WERI-Rb-1 (cell line): ENCODE measurements at regions not wholly inside any gene's neighbourhood (a gene's known extent, or its start where the extent isn't known, plus 50 kb on each side); places are given as distances from the start of the nearest gene placed in this dataset.

ENCODE experiments used
- DNase-seq: peaks from one replicate; pipeline ENCODE4 v3.0.0-alpha.2; 2020
- H3K27ac ChIP-seq: fragments of 250-450 bp; sonication (Bioruptor Pico); 2 replicates; pipeline ENCODE4 v1.5.1; 2020; ENCODE audit warnings: mild to moderate bottlenecking, moderate library complexity
- H3K27me3 ChIP-seq: fragments of 250-450 bp; sonication (Bioruptor Pico); 2 replicates; pipeline ENCODE4 v1.5.1; 2021; ENCODE audit warnings: mild to moderate bottlenecking, low read depth, moderate library complexity; ENCODE audit not compliant: insufficient read depth, severe bottlenecking
- H3K36me3 ChIP-seq: fragments of 250-450 bp; sonication (Bioruptor Pico); 2 replicates; pipeline ENCODE4 v1.5.1; 2020; ENCODE audit warnings: mild to moderate bottlenecking, moderate library complexity
- H3K4me3 ChIP-seq: 2 replicates; pipeline ENCODE4 v1.5.1; 2011; ENCODE audit warnings: low read depth, mild to moderate bottlenecking, control low read depth, low read length
- H3K9me3 ChIP-seq: fragments of 250-450 bp; sonication (Bioruptor Pico); 2 replicates; pipeline ENCODE4 v1.5.1; 2021; ENCODE audit warnings: mild to moderate bottlenecking, moderate library complexity; ENCODE audit not compliant: severe bottlenecking
- TF ChIP-seq, protein P1 (sequence below): IDR thresholded peaks from 2 replicates; pipeline ENCODE4 v1.5.1; 2011; ENCODE audit warnings: low read depth, mild to moderate bottlenecking, control low read depth, inconsistent platforms, low read length

DNA sequence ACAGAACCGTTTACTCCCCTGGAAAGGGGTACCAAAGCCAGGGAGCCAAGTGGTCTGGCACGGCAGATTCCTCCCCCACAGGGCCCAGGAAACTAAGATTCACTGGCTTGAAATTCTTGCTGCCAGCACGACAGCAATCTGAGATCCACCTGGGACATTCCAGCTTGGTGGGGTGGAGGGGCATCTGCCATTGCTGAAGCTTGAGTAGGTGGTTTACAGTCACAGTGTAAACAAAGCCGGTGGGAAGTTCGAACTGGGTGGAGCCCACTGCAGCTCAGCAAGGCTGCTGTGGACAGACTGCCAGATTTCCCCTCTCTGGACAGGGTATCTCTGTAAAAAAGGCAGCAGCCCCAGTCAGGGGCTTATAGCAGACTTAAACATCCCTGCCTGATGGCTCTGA is 901.7 kb upstream of the LRRTM1 start:
- TF ChIP-seq, protein P1, sequence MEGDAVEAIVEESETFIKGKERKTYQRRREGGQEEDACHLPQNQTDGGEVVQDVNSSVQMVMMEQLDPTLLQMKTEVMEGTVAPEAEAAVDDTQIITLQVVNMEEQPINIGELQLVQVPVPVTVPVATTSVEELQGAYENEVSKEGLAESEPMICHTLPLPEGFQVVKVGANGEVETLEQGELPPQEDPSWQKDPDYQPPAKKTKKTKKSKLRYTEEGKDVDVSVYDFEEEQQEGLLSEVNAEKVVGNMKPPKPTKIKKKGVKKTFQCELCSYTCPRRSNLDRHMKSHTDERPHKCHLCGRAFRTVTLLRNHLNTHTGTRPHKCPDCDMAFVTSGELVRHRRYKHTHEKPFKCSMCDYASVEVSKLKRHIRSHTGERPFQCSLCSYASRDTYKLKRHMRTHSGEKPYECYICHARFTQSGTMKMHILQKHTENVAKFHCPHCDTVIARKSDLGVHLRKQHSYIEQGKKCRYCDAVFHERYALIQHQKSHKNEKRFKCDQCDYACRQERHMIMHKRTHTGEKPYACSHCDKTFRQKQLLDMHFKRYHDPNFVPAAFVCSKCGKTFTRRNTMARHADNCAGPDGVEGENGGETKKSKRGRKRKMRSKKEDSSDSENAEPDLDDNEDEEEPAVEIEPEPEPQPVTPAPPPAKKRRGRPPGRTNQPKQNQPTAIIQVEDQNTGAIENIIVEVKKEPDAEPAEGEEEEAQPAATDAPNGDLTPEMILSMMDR, result no peak
- Histone ChIP-seq H3K36me3 (no peaks in the 10 kb centered on the region), H3K27ac (no peak overlapping the region)

GRCh38 chr2:81196933-81197628 is 892.5 kb upstream of the LRRTM1 start:
- Histone ChIP-seq H3K4me3 (no peak overlapping the region), H3K27me3 (no peaks in the 10 kb centered on the region), H3K9me3 (no peaks in the 10 kb centered on the region), H3K27ac (no peak overlapping the region), H3K36me3 (no peaks in the 10 kb centered on the region)
- DNase-seq, result no peak
- TF ChIP-seq, protein P1, result no peak

More for the DNA sequence above, 901.7 kb upstream of the LRRTM1 start:
- Histone ChIP-seq H3K9me3 (no peaks in the 10 kb centered on the region), H3K4me3 (no peak overlapping the region), H3K27me3 (no peaks in the 10 kb centered on the region)
- DNase-seq, result no peak

GRCh38 chr2:81196383-81196851 is 891.9 kb upstream of the LRRTM1 start:
- Histone ChIP-seq H3K27me3 (no peaks in the 10 kb centered on the region), H3K4me3 (no peak overlapping the region), H3K9me3 (no peaks in the 10 kb centered on the region), H3K27ac (no peak overlapping the region), H3K36me3 (no peaks in the 10 kb centered on the region)
- DNase-seq, result no peak
- TF ChIP-seq, protein P1, result no peak

DNA sequence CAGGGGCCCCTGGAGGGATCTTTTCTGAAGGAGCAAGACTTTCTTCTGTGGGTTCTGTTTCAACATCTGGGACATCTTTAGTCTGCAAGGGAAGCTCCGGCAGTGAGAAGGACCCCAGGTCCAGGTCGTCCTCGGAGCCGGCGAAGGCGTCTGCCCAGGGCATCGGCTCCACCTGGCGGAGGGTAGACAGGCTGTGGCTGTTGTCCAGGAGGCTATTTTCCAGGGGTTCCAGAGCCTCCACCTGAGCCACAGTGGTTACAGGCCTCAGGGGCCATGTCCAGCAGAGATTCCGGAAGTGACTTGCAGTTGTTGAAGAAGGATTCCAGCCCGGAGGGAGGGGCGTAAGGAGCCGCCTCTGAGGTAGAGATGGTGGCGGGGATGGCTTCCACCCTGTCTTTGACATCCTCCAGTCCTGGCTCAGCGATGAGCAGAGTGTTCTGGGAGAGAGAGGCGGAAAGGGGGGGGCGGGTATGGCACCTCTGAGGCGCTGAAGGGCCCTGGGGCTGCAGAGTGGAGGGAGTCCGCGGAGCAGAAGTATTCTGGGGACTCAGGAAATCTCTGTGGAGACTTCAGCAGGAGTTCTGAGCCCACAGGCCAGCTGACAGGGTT is 891.3 kb upstream of the LRRTM1 start:
- Histone ChIP-seq H3K9me3 (no peaks in the 10 kb centered on the region), H3K27me3 (no peaks in the 10 kb centered on the region), H3K4me3 (no peak overlapping the region), H3K36me3 (no peaks in the 10 kb centered on the region), H3K27ac (no peak overlapping the region)
- DNase-seq, result no peak
- TF ChIP-seq, protein P1, result no peak

DNA sequence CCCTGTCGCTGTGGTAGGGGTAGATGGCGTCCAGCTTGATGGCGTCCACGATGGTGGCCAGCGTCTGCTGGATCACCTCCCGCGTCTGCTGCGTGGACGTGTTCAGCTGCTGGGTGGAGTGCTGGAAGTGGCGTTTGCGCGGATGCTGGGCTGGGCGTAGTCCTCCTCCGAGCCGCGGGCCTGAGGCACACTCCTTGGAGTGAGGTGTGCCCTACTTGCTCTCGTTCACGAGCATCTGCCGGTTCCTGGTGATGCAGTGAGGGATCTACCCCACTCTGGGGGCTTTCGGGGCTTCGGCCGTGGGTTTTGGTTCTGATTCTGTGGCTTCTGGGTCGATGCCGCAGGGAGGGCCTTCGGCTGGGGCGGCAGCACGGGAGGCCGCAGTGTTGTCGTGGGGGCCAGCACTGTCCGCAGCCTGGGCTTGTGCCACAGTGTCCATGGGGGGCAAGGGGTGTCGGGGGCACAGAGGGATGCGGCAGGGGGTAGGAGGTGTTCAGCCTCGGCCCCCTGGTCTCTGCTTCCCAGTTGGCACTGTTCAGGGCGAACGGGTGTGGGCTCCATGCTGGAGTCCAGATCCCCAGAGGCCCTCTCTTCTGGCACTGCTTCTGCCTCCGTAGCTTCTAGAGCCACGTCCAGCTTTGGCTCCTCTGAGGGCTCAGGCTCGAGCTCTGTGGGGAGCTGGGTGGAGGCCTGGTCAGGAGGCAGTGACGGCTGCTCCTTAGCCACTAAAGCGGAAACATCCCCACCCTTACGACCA is 890.6 kb upstream of the LRRTM1 start:
- TF ChIP-seq, protein P1, result no peak
- no peaks in the 10 kb centered on the region for H3K9me3 ChIP-seq
- DNase-seq, result no peak

More for the DNA sequence above, 890.6 kb upstream of the LRRTM1 start:
- Histone ChIP-seq H3K27ac (no peak overlapping the region), H3K27me3 (no peaks in the 10 kb centered on the region), H3K4me3 (no peak overlapping the region), H3K36me3 (no peaks in the 10 kb centered on the region)
